ENCODE measurements at regions not wholly inside any gene's neighbourhood (a gene's known extent, or its start where the extent isn't known, plus 50 kb on each side); places are given as distances from the start of the nearest gene placed in this dataset.

GRCh38 chr6:167744681-167745669, 81.7 kb upstream of the AFDN start:
- DNase-seq (ENCODE audit: extremely low spot score), result no peak
- POLR2A ChIA-PET, result no interaction called here
- TF ChIP-seq, protein P1, sequence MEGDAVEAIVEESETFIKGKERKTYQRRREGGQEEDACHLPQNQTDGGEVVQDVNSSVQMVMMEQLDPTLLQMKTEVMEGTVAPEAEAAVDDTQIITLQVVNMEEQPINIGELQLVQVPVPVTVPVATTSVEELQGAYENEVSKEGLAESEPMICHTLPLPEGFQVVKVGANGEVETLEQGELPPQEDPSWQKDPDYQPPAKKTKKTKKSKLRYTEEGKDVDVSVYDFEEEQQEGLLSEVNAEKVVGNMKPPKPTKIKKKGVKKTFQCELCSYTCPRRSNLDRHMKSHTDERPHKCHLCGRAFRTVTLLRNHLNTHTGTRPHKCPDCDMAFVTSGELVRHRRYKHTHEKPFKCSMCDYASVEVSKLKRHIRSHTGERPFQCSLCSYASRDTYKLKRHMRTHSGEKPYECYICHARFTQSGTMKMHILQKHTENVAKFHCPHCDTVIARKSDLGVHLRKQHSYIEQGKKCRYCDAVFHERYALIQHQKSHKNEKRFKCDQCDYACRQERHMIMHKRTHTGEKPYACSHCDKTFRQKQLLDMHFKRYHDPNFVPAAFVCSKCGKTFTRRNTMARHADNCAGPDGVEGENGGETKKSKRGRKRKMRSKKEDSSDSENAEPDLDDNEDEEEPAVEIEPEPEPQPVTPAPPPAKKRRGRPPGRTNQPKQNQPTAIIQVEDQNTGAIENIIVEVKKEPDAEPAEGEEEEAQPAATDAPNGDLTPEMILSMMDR (IDR thresholded peaks at IDR 0.05; ENCODE audit: control extremely low read depth, extremely low read depth, low read depth, missing control alignments), result no peak
- CTCF ChIA-PET, result no interaction called here

GRCh38 chr6:167745670-167746389, 80.9 kb upstream of the AFDN start:
- no peak for DNase-seq (ENCODE audit: extremely low spot score)
- ChIA-PET CTCF (no interaction called here), POLR2A (no interaction called here)
- TF ChIP-seq, protein P1 (IDR thresholded peaks at IDR 0.05; ENCODE audit: control extremely low read depth, extremely low read depth, low read depth, missing control alignments), result no peak

- POLR2A ChIA-PET, result no interaction called here
- TF ChIP-seq, protein P1 (IDR thresholded peaks at IDR 0.05; ENCODE audit: control extremely low read depth, extremely low read depth, low read depth, missing control alignments), result no peak
- CTCF ChIA-PET, result no interaction called here
- no peak for DNase-seq (ENCODE audit: extremely low spot score)
Observed at GRCh38 chr6:167746390-167746907, 80.3 kb upstream of the AFDN start.

DNA sequence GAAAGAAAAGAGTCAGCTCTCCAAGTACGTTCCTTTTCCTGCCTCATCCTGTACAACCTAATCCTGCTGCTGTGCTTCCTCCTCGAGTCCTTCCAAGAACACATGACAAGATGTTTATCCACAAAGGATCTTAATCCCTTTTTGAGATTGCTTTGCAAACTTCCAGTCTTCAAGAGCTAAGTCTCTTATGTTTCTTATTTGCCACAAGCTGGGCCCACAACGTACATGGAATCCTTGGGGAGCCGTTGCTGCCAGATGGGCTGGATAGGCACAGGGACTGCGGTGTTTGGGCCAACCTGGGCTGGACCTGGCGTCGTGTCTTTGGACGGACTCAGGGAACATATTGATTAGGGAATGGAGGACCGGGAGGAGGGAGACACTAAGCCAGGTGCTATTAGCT, 79.7 kb upstream of the AFDN start:
- TF ChIP-seq, protein P1 (IDR thresholded peaks at IDR 0.05; ENCODE audit: control extremely low read depth, extremely low read depth, low read depth, missing control alignments), result no peak
- CTCF ChIA-PET, result no interaction called here
- DNase-seq (ENCODE audit: extremely low spot score), result no peak
- POLR2A ChIA-PET, result no interaction called here

GRCh38 chr6:167747645-167748044, 79.1 kb upstream of the AFDN start:
- DNase-seq (ENCODE audit: extremely low spot score), result no peak
- ChIA-PET POLR2A (no interaction called here), CTCF (no interaction called here)
- TF ChIP-seq, protein P1 (IDR thresholded peaks at IDR 0.05; ENCODE audit: control extremely low read depth, extremely low read depth, low read depth, missing control alignments), result no peak

GRCh38 chr6:167748046-167748445, 78.7 kb upstream of the AFDN start:
- POLR2A ChIA-PET, result no interaction called here
- TF ChIP-seq, protein P1 (IDR thresholded peaks at IDR 0.05; ENCODE audit: control extremely low read depth, extremely low read depth, low read depth, missing control alignments), result no peak
- DNase-seq (ENCODE audit: extremely low spot score), result no peak
- CTCF ChIA-PET, result interaction anchor here (1.0 kb wide), 1 partner anchor 12 kb away, joined by 3 read pairs; no protein-coding TSS in a partner anchor

Measured in GM10248 (cell line).